ENCODE measurements at regions not wholly inside any gene's neighbourhood (a gene's known extent, or its start where the extent isn't known, plus 50 kb on each side); places are given as distances from the start of the nearest gene placed in this dataset.

- no peak for DNase-seq
- CTCF ChIA-PET: no interaction called here
- WGBS (ENCODE audit: insufficient coverage): 93% methylated on average over 2 of the region's 6 CpGs
Measured at GRCh38 chr7:118061386-118061785, 122.6 kb upstream of the LSM8 start.

DNA sequence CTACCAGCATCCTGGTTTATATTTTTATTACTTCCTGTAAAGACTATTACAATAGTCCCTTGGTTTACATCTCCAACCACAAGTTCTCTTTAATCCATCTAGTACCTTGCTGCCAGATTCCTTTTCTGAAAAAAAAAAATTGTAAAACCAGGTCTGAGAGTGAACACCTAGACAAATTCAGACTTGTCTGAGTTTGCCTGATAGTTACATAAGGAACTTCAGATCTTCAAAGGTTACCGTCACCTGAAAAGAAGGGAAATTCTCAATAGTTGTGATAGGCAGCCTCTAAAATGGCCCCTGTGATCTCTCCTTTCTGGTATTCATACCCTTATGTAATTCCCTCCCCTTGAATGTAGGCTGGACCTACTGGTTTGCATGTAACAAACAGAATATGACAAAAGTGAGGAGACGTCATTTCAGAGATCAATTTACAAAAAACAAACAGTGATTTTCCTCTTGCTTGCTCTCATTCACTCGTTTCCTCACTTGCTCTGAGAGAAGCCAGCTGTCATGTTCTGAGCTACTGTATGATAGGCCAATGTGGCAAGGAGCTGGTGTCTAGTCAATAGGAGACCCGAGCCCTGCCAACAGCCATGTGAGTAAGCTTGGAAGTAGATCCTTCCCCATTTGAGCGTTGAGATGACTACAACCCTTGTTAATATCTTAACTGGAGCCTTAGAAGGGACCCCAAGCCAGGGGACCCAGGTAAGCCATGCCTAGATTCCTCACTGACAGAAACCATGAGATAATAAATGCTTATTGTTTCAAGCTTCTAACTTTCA lies 110.9 kb upstream of the LSM8 start:
- Histone ChIP-seq H3K4me2 (replicated peaks; ENCODE audit: low read depth, low read length, poor library complexity, severe bottlenecking) (no peak overlapping the region), H2AFZ (ENCODE audit: insufficient read depth, low read depth, low read length, poor library complexity, severe bottlenecking) (no peak overlapping the region), H3K79me2 (ENCODE audit: control insufficient read depth, insufficient read depth, low read length) (no peaks in the 10 kb centered on the region), H3K9me3 (ENCODE audit: control extremely low read depth in 1 of 3, control insufficient read depth in 2 of 3, insufficient read depth in 1 of 3, low read length in 2 of 3) (no peaks in the 10 kb centered on the region), H3K9ac (ENCODE audit: low read length) (no peak overlapping the region), H3K4me3 (ENCODE audit: control extremely low read depth in 1 of 5, extremely low read depth in 1 of 5, insufficient read depth in 1 of 5, low read depth in 2 of 5, low read length in 4 of 5) (no peak overlapping the region), H3K36me3 (replicated peaks in 1 of 2; ENCODE audit: control extremely low read depth in 1 of 2, control insufficient read depth in 1 of 2, extremely low read depth in 1 of 2, insufficient read depth in 2 of 2, low read length in 1 of 2) (no peaks in the 10 kb centered on the region), H3K27me3 (replicated peaks in 1 of 4; ENCODE audit: control extremely low read depth in 1 of 4, control insufficient read depth in 3 of 4, insufficient read depth in 4 of 4, low read length in 3 of 4) (no peaks in the 10 kb centered on the region), H4K20me1 (ENCODE audit: control insufficient read depth, insufficient read depth, low read length, poor library complexity, severe bottlenecking) (no peaks in the 10 kb centered on the region), H3K4me1 (ENCODE audit: control insufficient read depth in 2 of 2, insufficient read depth in 2 of 2, low read length in 2 of 2) (no peaks in the 10 kb centered on the region), H3K27ac (ENCODE audit: low read length in 2 of 2) (no peak overlapping the region)
- CTCF ChIA-PET: no interaction called here
- H3K4me3 Mint-ChIP-seq: no peak overlapping the region
- no peaks in the 10 kb centered on the region for H3K4me1 Mint-ChIP-seq
- H3K27me3 Mint-ChIP-seq: no peaks in the 10 kb centered on the region
- H3K27ac Mint-ChIP-seq: no peak overlapping the region
- ATAC-seq (ENCODE audit: low read depth): no peak
- H3K9me3 Mint-ChIP-seq (ENCODE audit: insufficient read depth): no peaks in the 10 kb centered on the region
- intact Hi-C loops (cut with micrococcal nuclease): no loop called here
- TF ChIP-seq, protein P1, sequence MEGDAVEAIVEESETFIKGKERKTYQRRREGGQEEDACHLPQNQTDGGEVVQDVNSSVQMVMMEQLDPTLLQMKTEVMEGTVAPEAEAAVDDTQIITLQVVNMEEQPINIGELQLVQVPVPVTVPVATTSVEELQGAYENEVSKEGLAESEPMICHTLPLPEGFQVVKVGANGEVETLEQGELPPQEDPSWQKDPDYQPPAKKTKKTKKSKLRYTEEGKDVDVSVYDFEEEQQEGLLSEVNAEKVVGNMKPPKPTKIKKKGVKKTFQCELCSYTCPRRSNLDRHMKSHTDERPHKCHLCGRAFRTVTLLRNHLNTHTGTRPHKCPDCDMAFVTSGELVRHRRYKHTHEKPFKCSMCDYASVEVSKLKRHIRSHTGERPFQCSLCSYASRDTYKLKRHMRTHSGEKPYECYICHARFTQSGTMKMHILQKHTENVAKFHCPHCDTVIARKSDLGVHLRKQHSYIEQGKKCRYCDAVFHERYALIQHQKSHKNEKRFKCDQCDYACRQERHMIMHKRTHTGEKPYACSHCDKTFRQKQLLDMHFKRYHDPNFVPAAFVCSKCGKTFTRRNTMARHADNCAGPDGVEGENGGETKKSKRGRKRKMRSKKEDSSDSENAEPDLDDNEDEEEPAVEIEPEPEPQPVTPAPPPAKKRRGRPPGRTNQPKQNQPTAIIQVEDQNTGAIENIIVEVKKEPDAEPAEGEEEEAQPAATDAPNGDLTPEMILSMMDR (IDR thresholded peaks at IDR 0.05): no peak
- no peak for TF ChIP-seq EZH2 (IDR thresholded peaks at IDR 0.05; ENCODE audit: borderline replicate concordance, insufficient read depth, low read depth, low read length, poor library complexity, severe bottlenecking)
- WGBS (ENCODE audit: insufficient coverage): 56% methylated on average over 2 of the region's 5 CpGs
- no peak for DNase-seq
- POLR2A ChIA-PET: no interaction called here

More at GRCh38 chr7:118061386-118061785, 122.6 kb upstream of the LSM8 start:
- H3K27ac ChIP-seq (ENCODE audit: low read length in 2 of 2): no peak overlapping the region
- no peak for ATAC-seq (ENCODE audit: low read depth)
- H3K9me3 ChIP-seq (ENCODE audit: control extremely low read depth in 1 of 3, control insufficient read depth in 2 of 3, insufficient read depth in 1 of 3, low read length in 2 of 3): no peaks in the 10 kb centered on the region
- Mint-ChIP-seq H3K9me3 (ENCODE audit: insufficient read depth) (no peaks in the 10 kb centered on the region), H3K4me1 (no peaks in the 10 kb centered on the region), H3K27me3 (peaks cover 4% of the 10 kb centered on the region), H3K4me3 (no peak overlapping the region), H3K27ac (no peak overlapping the region)
- H3K4me2 ChIP-seq (replicated peaks; ENCODE audit: low read depth, low read length, poor library complexity, severe bottlenecking): no peak overlapping the region
- H3K36me3 ChIP-seq (replicated peaks in 1 of 2; ENCODE audit: control extremely low read depth in 1 of 2, control insufficient read depth in 1 of 2, extremely low read depth in 1 of 2, insufficient read depth in 2 of 2, low read length in 1 of 2): no peaks in the 10 kb centered on the region
- no peak overlapping the region for H3K9ac ChIP-seq (ENCODE audit: low read length)
- no peaks in the 10 kb centered on the region for H3K27me3 ChIP-seq (replicated peaks in 1 of 4; ENCODE audit: control extremely low read depth in 1 of 4, control insufficient read depth in 3 of 4, insufficient read depth in 4 of 4, low read length in 3 of 4)
- TF ChIP-seq, protein P1 (IDR thresholded peaks at IDR 0.05): no peak
- TF ChIP-seq EZH2 (IDR thresholded peaks at IDR 0.05; ENCODE audit: borderline replicate concordance, insufficient read depth, low read depth, low read length, poor library complexity, severe bottlenecking): no peak
- H2AFZ ChIP-seq (ENCODE audit: insufficient read depth, low read depth, low read length, poor library complexity, severe bottlenecking): no peak overlapping the region
- POLR2A ChIA-PET: no interaction called here
- no peaks in the 10 kb centered on the region for H3K4me1 ChIP-seq (ENCODE audit: control insufficient read depth in 2 of 2, insufficient read depth in 2 of 2, low read length in 2 of 2)
- intact Hi-C loops (cut with micrococcal nuclease): no loop called here
- H3K79me2 ChIP-seq (ENCODE audit: control insufficient read depth, insufficient read depth, low read length): no peaks in the 10 kb centered on the region
- no peak overlapping the region for H3K4me3 ChIP-seq (ENCODE audit: control extremely low read depth in 1 of 5, extremely low read depth in 1 of 5, insufficient read depth in 1 of 5, low read depth in 2 of 5, low read length in 4 of 5)
- H4K20me1 ChIP-seq (ENCODE audit: control insufficient read depth, insufficient read depth, low read length, poor library complexity, severe bottlenecking): no peaks in the 10 kb centered on the region

All from B cell (primary cell).